Non-pigmented ciliary epithelial cell (primary cell): ENCODE measurements at regions not wholly inside any gene's neighbourhood (a gene's known extent, or its start where the extent isn't known, plus 50 kb on each side); places are given as distances from the start of the nearest gene placed in this dataset.

Experiments
- DNase-seq: peaks from one replicate; pipeline ENCODE4 v3.0.0-alpha.2; 2010; ENCODE audit warnings: low read depth

- no peak for DNase-seq
Observed at GRCh38 chr13:42658019-42658418, 84.1 kb downstream of the TNFSF11 start.

- DNase-seq: no peak
Observed at GRCh38 chr13:42660333-42660965, 86.5 kb downstream of the TNFSF11 start.

- no peak for DNase-seq
Observed at GRCh38 chr13:42667638-42668037, 93.7 kb downstream of the TNFSF11 start.

- DNase-seq: no peak
Observed at GRCh38 chr13:42671502-42671901, 97.5 kb downstream of the TNFSF11 start.

GRCh38 chr13:42673677-42674076 lies 99.7 kb downstream of the TNFSF11 start:
- DNase-seq: no peak

GRCh38 chr13:42680748-42681147 lies 100.6 kb upstream of the FAM216B start:
- DNase-seq: no peak

- DNase-seq: no peak
Observed at GRCh38 chr13:42681326-42682100, 99.9 kb upstream of the FAM216B start.

GRCh38 chr13:42684226-42684625 lies 97.2 kb upstream of the FAM216B start:
- DNase-seq: no peak

- DNase-seq: no peak
Observed at GRCh38 chr13:42685751-42686150, 95.6 kb upstream of the FAM216B start.

- no peak for DNase-seq
Observed at GRCh38 chr13:42686165-42686564, 95.2 kb upstream of the FAM216B start.

GRCh38 chr13:42688821-42689220 lies 92.6 kb upstream of the FAM216B start:
- no peak for DNase-seq

- peak; percentile 84 for DNase-seq
Observed at GRCh38 chr13:42696191-42696590, 85.2 kb upstream of the FAM216B start.

GRCh38 chr13:42699912-42700311 lies 81.5 kb upstream of the FAM216B start:
- DNase-seq: no peak

- no peak for DNase-seq
Observed at GRCh38 chr13:42702716-42703115, 78.7 kb upstream of the FAM216B start.

- DNase-seq: no peak
Observed at GRCh38 chr13:42703740-42704139, 77.6 kb upstream of the FAM216B start.

GRCh38 chr13:42706286-42706685 lies 75.1 kb upstream of the FAM216B start:
- DNase-seq: no peak

- no peak for DNase-seq
Observed at GRCh38 chr13:42707048-42707447, 74.3 kb upstream of the FAM216B start.

- peak; percentile 43 for DNase-seq
Observed at GRCh38 chr13:42707586-42707985, 73.8 kb upstream of the FAM216B start.

GRCh38 chr13:42708391-42708790 lies 73.0 kb upstream of the FAM216B start:
- no peak for DNase-seq

- no peak for DNase-seq
Observed at GRCh38 chr13:42709276-42709675, 72.1 kb upstream of the FAM216B start.

- no peak for DNase-seq
Observed at GRCh38 chr13:42715909-42716308, 65.5 kb upstream of the FAM216B start.

GRCh38 chr13:42717176-42717575 lies 64.2 kb upstream of the FAM216B start:
- DNase-seq: no peak

- DNase-seq: peak; percentile 97
Observed at GRCh38 chr13:42720113-42720857, 61.1 kb upstream of the FAM216B start.
